Testis (tissue), 2 donors: ENCODE measurements at regions not wholly inside any gene's neighbourhood (a gene's known extent, or its start where the extent isn't known, plus 50 kb on each side); places are given as distances from the start of the nearest gene placed in this dataset.

ENCODE experiments used
- DNase-seq: peaks from one replicate; pipeline ENCODE4 v3.0.0-alpha.2; 2019
- H3K27ac ChIP-seq, 2 donors: fragments of 200-600 bp; sonication (generic); one replicate each; pipeline ENCODE4 v1.5.1; 2019
- H3K27me3 ChIP-seq: fragments of 200-600 bp; sonication (generic); one replicate; pipeline ENCODE4 v1.5.1; 2019
- H3K36me3 ChIP-seq: fragments of 200-600 bp; sonication (generic); one replicate; pipeline ENCODE4 v1.5.1; 2017; ENCODE audit warnings: low read depth; ENCODE audit errors: missing control alignments
- H3K4me1 ChIP-seq: fragments of 200-600 bp; sonication (generic); one replicate; pipeline ENCODE4 v1.5.1; 2019
- H3K4me3 ChIP-seq, 2 donors: fragments of 200-600 bp; sonication (generic); one replicate each; pipeline ENCODE4 v1.5.1; 2017 to 2019
- H3K9me3 ChIP-seq: fragments of 200-600 bp; sonication (generic); one replicate; pipeline ENCODE4 v1.5.1; 2017
- CTCF ChIP-seq, 3 experiments: fragments of 450-650 bp in 2 of 3; fragments of 200-600 bp in 1 of 3; sonication (generic) in 1 of 3; IDR thresholded peaks; one replicate each; pipeline ENCODE4 v1.5.1; 2016 to 2019; ENCODE audit warnings: antibody characterized with exemption in 3 of 3, mild to moderate bottlenecking in 2 of 3, moderate library complexity in 1 of 3
- POLR2A ChIP-seq: fragments of 450-650 bp; IDR thresholded peaks from one replicate; pipeline ENCODE4 v1.6.1; 2017; ENCODE audit warnings: antibody characterized with exemption, mild to moderate bottlenecking, moderate library complexity
- whole genome bisulfite sequencing, 2 donors: methylation state at CpG; one replicate each; pipeline ENCODE4 v1.1.5; 2018; 5-methylcytosine and 5-hydroxymethylcytosine counted together
- intact Hi-C: fragments of 100-400 bp; cut with DNase I; formaldehyde crosslinking; loops from one replicate; pipeline ENCODE4 v1.15.1; 2023; ENCODE audit warnings: low total_unique reads

GRCh38 chr5:125695996-125696655 is 727.1 kb upstream of the GRAMD2B start:
- Histone ChIP-seq H3K9me3 (no peaks in the 10 kb centered on the region), H3K36me3 (no peaks in the 10 kb centered on the region), H3K27ac (no peak overlapping the region), H3K4me3 (no peak overlapping the region), H3K4me1 (no peaks in the 10 kb centered on the region), H3K27me3 (no peaks in the 10 kb centered on the region)
- 68 to 75% methylated on average over 4 of the region's 4 CpGs for WGBS, 2 donors
- TF ChIP-seq POLR2A: no peak
- TF ChIP-seq CTCF (IDR thresholded peaks at IDR 0.05): no peak
- intact Hi-C loops: no loop called here
- DNase-seq: no peak

- Histone ChIP-seq H3K27ac (no peak overlapping the region), H3K27me3 (no peaks in the 10 kb centered on the region), H3K9me3 (no peaks in the 10 kb centered on the region), H3K4me3 (no peak overlapping the region), H3K36me3 (no peaks in the 10 kb centered on the region), H3K4me1 (no peaks in the 10 kb centered on the region)
- TF ChIP-seq POLR2A (no peak), CTCF (IDR thresholded peaks at IDR 0.05) (no peak)
- intact Hi-C loops: no loop called here
- WGBS, 2 donors: 78 to 82% methylated on average over 2 of the region's 2 CpGs
- no peak for DNase-seq
Measured at GRCh38 chr5:125696762-125697161, 726.4 kb upstream of the GRAMD2B start.

GRCh38 chr5:125698420-125698819 is 724.8 kb upstream of the GRAMD2B start:
- no peaks in the 10 kb centered on the region for H3K9me3 ChIP-seq
- H3K36me3 ChIP-seq: no peaks in the 10 kb centered on the region
- intact Hi-C loops: no loop called here
- TF ChIP-seq CTCF (IDR thresholded peaks at IDR 0.05): no peak
- no peak for TF ChIP-seq POLR2A
- no peak overlapping the region for H3K27ac ChIP-seq
- 86 to 90% methylated on average over 1 of the region's 1 CpG for WGBS, 2 donors
- no peaks in the 10 kb centered on the region for H3K4me1 ChIP-seq
- no peaks in the 10 kb centered on the region for H3K27me3 ChIP-seq
- DNase-seq: no peak
- H3K4me3 ChIP-seq: no peak overlapping the region

- intact Hi-C loops: no loop called here
- 26 to 32% methylated on average over 2 of the region's 2 CpGs for whole genome bisulfite sequencing, 2 donors
- DNase-seq: no peak
- Histone ChIP-seq H3K27me3 (no peaks in the 10 kb centered on the region), H3K4me1 (no peaks in the 10 kb centered on the region), H3K27ac (no peak overlapping the region), H3K9me3 (no peaks in the 10 kb centered on the region), H3K36me3 (no peaks in the 10 kb centered on the region), H3K4me3 (no peak overlapping the region)
- no peak for TF ChIP-seq CTCF (IDR thresholded peaks at IDR 0.05)
- TF ChIP-seq POLR2A: no peak
Measured at GRCh38 chr5:125699860-125700259, 723.3 kb upstream of the GRAMD2B start.

- intact Hi-C loops: no loop called here
- no peak for TF ChIP-seq POLR2A
- no peak for TF ChIP-seq CTCF (IDR thresholded peaks at IDR 0.05)
- WGBS, 2 donors: 16 to 20% methylated on average over 8 of the region's 8 CpGs
- no peaks in the 10 kb centered on the region for H3K36me3 ChIP-seq
- H3K9me3 ChIP-seq: no peaks in the 10 kb centered on the region
- H3K4me3 ChIP-seq: no peak overlapping the region
- DNase-seq: no peak
- H3K27me3 ChIP-seq: no peaks in the 10 kb centered on the region
- no peaks in the 10 kb centered on the region for H3K4me1 ChIP-seq
- no peak overlapping the region for H3K27ac ChIP-seq
Measured at GRCh38 chr5:125700380-125700861, 722.8 kb upstream of the GRAMD2B start.
